Mucosa of descending colon (tissue), 3 donors: ENCODE measurements at regions not wholly inside any gene's neighbourhood (a gene's known extent, or its start where the extent isn't known, plus 50 kb on each side); places are given as distances from the start of the nearest gene placed in this dataset.

ENCODE experiments used
- ATAC-seq: fragments of 200-7000 bp; cut with Tn5 transposase; one replicate; pipeline ENCODE4 v1.9.1; 2020; ENCODE audit warnings: mild to moderate bottlenecking, moderate library complexity
- DNase-seq, 3 donors: peaks; one replicate each; pipeline ENCODE4 v3.0.0-alpha.2; 2020
- H3K36me3 ChIP-seq: fragments of 200-600 bp; one replicate; pipeline ENCODE4 v1.8.0; 2021; ENCODE audit warnings: low read depth, mild to moderate bottlenecking
- H3K4me1 ChIP-seq: fragments of 200-600 bp; one replicate; pipeline ENCODE4 v1.8.0; 2021; ENCODE audit warnings: low read depth, mild to moderate bottlenecking
- H3K4me3 ChIP-seq: fragments of 200-600 bp; one replicate; pipeline ENCODE4 v1.8.0; 2021; ENCODE audit warnings: mild to moderate bottlenecking
- H3K9me3 ChIP-seq: fragments of 200-600 bp; one replicate; pipeline ENCODE4 v1.8.0; 2021; ENCODE audit warnings: mild to moderate bottlenecking
- intact Hi-C, 2 donors: fragments of 100-400 bp; cut with DNase I in 1 of 2; cut with micrococcal nuclease in 1 of 2; formaldehyde crosslinking; loops; one replicate each; pipeline versions ENCODE4 v1.11.0 to v1.11.1; 2022; cut with DNase I, micrococcal nuclease
- TF ChIP-seq, protein P1 (sequence below): fragments of 200-600 bp; IDR thresholded peaks from one replicate; pipeline ENCODE4 v1.8.0; 2022; ENCODE audit warnings: antibody characterized with exemption, mild to moderate bottlenecking
- donor health status: DM: no; HTN: no; CAD: no; lungs with moderate emphysema.
- donor health status: DM: no; HTN: no; CAD: no.
- donor health status: DM: no; HTN: yes; CAD: no.

DNA sequence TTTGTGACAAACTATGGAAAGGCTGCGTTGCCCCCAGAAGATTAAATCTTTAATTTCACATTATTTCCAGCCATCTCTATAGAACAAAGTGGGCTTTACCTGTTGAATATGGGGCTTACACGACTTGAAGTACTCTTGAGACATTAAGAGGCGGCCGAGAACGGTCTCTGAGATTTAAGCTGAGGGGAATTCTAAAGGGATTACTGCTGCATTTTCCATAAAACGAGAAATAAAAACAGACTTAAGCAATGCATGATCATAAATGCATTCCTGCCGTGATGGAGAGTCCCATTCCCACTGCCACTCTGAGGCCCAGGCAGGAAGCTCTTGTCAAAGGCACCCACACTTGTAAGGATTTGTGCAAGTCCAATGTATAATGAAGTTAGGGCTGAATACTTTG, 329.7 kb upstream of the SHH start:
- H3K4me3 ChIP-seq: no peak overlapping the region
- ATAC-seq (no peak), DNase-seq (no peak)
- H3K4me1 ChIP-seq: no peaks in the 10 kb centered on the region
- TF ChIP-seq, protein P1, sequence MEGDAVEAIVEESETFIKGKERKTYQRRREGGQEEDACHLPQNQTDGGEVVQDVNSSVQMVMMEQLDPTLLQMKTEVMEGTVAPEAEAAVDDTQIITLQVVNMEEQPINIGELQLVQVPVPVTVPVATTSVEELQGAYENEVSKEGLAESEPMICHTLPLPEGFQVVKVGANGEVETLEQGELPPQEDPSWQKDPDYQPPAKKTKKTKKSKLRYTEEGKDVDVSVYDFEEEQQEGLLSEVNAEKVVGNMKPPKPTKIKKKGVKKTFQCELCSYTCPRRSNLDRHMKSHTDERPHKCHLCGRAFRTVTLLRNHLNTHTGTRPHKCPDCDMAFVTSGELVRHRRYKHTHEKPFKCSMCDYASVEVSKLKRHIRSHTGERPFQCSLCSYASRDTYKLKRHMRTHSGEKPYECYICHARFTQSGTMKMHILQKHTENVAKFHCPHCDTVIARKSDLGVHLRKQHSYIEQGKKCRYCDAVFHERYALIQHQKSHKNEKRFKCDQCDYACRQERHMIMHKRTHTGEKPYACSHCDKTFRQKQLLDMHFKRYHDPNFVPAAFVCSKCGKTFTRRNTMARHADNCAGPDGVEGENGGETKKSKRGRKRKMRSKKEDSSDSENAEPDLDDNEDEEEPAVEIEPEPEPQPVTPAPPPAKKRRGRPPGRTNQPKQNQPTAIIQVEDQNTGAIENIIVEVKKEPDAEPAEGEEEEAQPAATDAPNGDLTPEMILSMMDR: no peak
- H3K36me3 ChIP-seq: no peaks in the 10 kb centered on the region
- H3K9me3 ChIP-seq: no peaks in the 10 kb centered on the region
- intact Hi-C loops: no loop called here

DNA sequence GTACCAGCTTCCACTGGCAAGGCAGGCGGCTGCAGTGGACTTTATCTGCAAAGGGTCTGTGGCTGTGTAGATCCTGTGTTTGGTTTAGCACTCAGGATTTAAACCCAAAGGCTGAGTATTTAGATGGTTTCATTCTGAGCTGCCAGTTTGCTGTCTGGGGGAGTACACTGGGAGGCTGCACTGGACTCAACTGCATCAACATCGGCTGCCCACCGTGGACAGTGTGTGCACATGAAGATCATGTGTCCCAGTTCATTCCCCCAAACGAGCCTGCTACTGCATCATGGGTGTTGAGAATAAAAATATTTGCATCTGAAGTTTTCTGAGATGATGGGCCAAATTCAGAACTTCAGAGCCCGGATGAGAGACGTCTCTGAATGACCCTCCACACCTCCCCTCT, 328.6 kb upstream of the SHH start:
- no peaks in the 10 kb centered on the region for H3K4me1 ChIP-seq
- DNase-seq (no peak), ATAC-seq (no peak)
- TF ChIP-seq, protein P1: no peak
- no peak overlapping the region for H3K4me3 ChIP-seq
- H3K36me3 ChIP-seq: no peaks in the 10 kb centered on the region
- H3K9me3 ChIP-seq: no peaks in the 10 kb centered on the region
- intact Hi-C loops: no loop called here

DNA sequence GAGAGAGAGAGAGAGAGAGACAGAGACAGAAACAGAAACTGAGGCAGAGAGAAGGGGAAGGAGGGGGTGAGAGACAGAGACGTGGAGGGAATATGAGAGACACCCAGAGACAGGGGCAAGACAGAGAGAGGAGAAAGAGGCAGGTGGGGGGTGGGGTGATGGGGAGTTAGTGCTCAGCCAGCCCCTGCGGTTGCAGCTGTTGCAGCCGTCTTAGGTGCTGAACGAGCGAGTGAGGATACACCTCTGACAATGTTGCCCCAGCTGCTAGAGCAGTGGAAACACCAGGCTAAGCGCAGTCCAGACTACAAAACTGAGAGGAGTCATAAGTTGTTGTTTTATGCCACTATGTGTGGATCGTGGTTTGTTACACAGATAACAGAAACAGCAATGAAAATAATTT, 328.2 kb upstream of the SHH start:
- intact Hi-C loops: no loop called here
- no peak for ATAC-seq

DNA sequence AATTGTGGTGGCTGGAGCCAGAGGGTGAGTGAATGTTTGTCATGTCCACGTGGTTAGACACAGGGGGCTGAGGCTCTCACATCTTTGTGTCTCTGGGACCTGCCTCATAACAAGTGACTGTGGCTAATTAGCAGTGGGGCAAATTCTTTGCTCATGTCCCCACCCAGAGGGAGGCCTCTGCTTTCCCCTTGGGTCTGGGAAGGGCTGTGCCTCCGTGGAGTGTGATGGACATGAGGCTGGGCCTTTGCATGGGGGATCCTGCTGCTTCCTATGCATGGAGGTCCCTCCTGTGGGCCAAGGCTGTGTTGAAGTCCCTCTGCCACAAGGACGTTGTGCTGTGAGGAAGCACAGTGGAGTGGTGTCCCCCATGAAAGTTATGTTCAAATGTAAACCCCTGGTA, 327.4 kb upstream of the SHH start:
- Histone ChIP-seq H3K9me3 (no peaks in the 10 kb centered on the region), H3K36me3 (no peaks in the 10 kb centered on the region), H3K4me1 (no peaks in the 10 kb centered on the region), H3K4me3 (no peak overlapping the region)
- TF ChIP-seq, protein P1: no peak
- ATAC-seq (no peak), DNase-seq (no peak)
- intact Hi-C loops: no loop called here

More for the DNA sequence above, 328.2 kb upstream of the SHH start:
- no peaks in the 10 kb centered on the region for H3K4me1 ChIP-seq
- no peaks in the 10 kb centered on the region for H3K9me3 ChIP-seq
- no peak overlapping the region for H3K4me3 ChIP-seq
- no peaks in the 10 kb centered on the region for H3K36me3 ChIP-seq
- TF ChIP-seq, protein P1: no peak
- no peak for DNase-seq

DNA sequence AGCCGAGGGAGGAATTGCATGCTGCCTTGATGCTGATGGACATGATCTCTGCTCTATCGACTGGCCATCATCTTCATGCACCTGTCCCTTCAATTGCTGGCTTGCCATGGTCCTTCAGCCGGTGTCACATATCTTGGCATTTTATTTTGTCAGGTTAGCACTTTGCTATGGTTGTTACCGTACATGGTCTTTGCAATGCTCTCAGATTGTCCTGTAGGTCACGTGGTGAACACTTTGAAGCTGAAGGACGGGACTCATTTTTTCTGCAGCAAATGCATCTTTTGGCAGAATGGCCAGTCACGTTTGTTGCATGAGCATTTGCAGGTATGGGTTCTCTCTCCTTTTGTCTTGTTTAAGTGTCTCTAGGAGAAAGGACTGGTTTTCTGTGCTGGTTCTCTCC, 326.8 kb upstream of the SHH start:
- Histone ChIP-seq H3K4me1 (no peaks in the 10 kb centered on the region), H3K9me3 (no peaks in the 10 kb centered on the region), H3K36me3 (no peaks in the 10 kb centered on the region), H3K4me3 (no peak overlapping the region)
- intact Hi-C loops: no loop called here
- DNase-seq: no peak
- TF ChIP-seq, protein P1: no peak
- no peak for ATAC-seq

DNA sequence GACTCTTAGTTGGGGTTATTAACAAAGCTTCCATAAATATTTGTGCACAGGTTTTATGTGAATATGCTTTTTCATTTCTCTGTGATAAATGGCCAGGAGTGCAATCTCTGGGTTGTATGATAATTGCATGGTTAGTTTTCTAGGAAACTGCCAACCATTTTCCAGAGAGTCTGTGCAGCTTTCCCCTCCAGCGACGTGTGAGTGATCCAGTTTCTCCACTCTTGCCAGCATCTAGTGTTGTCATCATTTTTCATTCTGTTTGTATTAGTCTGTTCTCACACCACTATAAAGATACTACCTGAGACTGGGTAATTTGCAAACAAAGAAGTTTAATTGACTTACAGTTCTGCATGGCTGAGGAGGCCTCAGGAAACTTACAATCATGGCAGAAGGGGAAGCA, 319.6 kb upstream of the SHH start:
- Histone ChIP-seq H3K4me1 (no peaks in the 10 kb centered on the region), H3K4me3 (no peak overlapping the region), H3K9me3 (no peaks in the 10 kb centered on the region), H3K36me3 (no peaks in the 10 kb centered on the region)
- intact Hi-C loops: no loop called here
- ATAC-seq: no peak
- DNase-seq: no peak
- TF ChIP-seq, protein P1: no peak
